K562 (cell line): ENCODE measurements at regions not wholly inside any gene's neighbourhood (a gene's known extent, or its start where the extent isn't known, plus 50 kb on each side); places are given as distances from the start of the nearest gene placed in this dataset.

ENCODE experiments used
- ELF4 ChIP-seq: fragments of 450-650 bp; formaldehyde crosslinking; IDR thresholded peaks from 2 replicates; pipeline ENCODE4 v1.4.0; 2022; ENCODE audit warnings: missing genetic modification characterization
- GABPA ChIP-seq: fragments of 200-800 bp; sonication (Bioruptor generic); conservative IDR thresholded peaks from 2 replicates; pipeline ENCODE4 v1.6.1; 2016; ENCODE audit warnings: low read depth, missing genetic modification characterization, missing compliant biosample characterization
- KDM5B ChIP-seq: fragments of 200-600 bp; sonication (generic); IDR thresholded peaks from 2 replicates; pipeline ENCODE4 v1.6.1; 2012; ENCODE audit warnings: low read depth, mild to moderate bottlenecking, moderate library complexity, low read length, control low read depth, inconsistent platforms; ENCODE audit not compliant: insufficient replicate concordance
- MTA2 ChIP-seq: fragments of 450-650 bp; IDR thresholded peaks from 2 replicates; pipeline ENCODE4 v1.6.1; 2016; ENCODE audit warnings: low read depth
- NFYB ChIP-seq: IDR thresholded peaks from 2 replicates; pipeline ENCODE4 v1.6.1; 2011; ENCODE audit warnings: mild to moderate bottlenecking, moderate library complexity; ENCODE audit not compliant: insufficient read length; ENCODE audit errors: extremely low read depth
- SIRT6 ChIP-seq: IDR thresholded peaks from one replicate; pipeline ENCODE4 v1.6.1; 2012; ENCODE audit warnings: low read depth, mild to moderate bottlenecking, control low read depth, inconsistent platforms, low read length, moderate library complexity
- TARDBP ChIP-seq: fragments of 450-650 bp; IDR thresholded peaks from 2 replicates; pipeline ENCODE4 v1.6.1; 2016
- XRCC5 ChIP-seq: fragments of 200-400 bp; formaldehyde crosslinking; IDR thresholded peaks from 2 replicates; pipeline ENCODE4 v1.6.1; 2017; ENCODE audit warnings: low read depth, mild to moderate bottlenecking, low read length
- ZNF561 ChIP-seq: fragments of 450-650 bp; formaldehyde crosslinking; conservative IDR thresholded peaks from 2 replicates; pipeline ENCODE4 v1.4.0; 2020; ENCODE audit warnings: mild to moderate bottlenecking, moderate library complexity
- TF ChIP-seq, protein P1 (sequence below): fragments of 250-450 bp; sonication (Bioruptor Pico); IDR thresholded peaks from 2 replicates; pipeline ENCODE4 v1.5.0; 2021; ENCODE audit warnings: mild to moderate bottlenecking, moderate library complexity
- TF ChIP-seq, protein P2 (sequence below): fragments of 450-650 bp; IDR thresholded peaks from 2 replicates; pipeline ENCODE4 v1.6.1; 2014; ENCODE audit warnings: low read depth, mild to moderate bottlenecking, moderate library complexity, borderline replicate concordance

DNA sequence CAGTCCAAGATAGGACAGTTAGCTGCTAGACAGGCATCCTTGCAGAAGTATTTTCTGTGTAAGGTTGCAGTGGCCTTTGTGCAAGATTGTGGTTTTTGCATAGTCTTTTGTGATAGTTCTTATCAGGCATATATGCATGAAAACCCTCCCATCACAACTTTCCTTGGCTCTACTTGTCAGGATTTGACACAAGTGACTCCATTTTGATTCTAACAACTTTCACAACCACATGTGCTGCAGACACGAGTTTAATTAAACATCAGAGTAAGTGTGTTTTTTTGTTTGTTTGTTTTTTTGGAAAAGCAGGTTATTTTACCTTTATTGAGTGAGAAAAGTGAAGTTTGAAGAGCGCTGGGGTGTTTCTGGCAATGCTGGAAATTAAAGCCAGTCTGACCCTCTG, 902.0 kb upstream of the GCFC2 start (continued):
- TF ChIP-seq MTA2 = no peak
- no peak for TF ChIP-seq NFYB
- TF ChIP-seq, protein P1, sequence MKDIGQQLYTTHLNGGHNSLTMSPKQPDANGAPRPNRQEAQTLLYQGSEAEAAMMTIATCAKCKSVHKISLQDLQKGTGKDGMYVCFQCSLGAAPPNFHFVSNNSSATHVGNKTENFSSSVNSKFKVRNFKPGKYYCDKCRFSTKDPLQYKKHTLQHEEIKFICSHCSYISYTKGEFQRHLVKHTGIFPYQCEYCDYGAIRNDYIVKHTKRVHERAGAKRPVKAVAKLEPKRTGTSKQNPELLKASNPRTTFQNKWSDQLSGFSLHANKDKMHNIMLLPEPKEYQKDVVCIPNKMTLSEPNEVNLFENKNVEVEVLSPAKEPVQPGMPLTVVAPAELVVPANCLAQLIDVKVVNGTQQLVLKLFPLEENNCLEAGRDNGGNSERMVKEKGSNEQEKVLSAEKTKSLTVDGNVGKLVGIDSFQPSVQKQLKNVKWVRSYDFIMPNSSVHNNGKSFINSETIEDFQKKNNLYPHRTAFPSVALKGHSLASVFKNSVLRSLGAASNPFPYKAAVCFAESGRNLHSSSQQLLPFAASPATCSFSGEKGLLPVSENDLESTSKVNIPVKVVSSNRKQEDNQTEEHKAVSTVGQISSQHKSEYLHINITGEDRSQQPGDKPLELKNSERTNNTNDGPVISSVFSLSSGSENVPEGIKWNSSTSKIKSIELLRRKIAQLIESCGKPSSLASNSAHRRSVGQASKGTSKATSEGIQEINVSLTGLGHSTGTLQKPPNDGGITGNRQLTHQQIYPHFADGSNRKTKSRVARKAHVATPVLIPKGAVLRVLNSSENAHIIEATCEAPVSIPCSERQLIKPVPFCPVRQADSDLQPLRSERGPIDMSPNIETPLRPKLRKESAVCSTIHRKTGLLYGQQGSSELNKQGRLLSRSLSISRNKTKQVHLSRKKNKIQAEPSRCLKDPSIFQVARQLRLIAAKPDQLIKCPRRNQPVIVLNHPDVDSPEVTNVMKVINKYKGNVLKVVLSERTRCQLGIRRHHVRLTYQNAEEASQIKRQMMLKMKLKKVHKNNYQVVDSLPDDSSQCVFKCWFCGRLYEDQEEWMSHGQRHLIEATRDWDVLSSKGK (CRISPR knock-in tag) = no peak
- TF ChIP-seq ELF4 (CRISPR knock-in tag) = no peak
- TF ChIP-seq, protein P2, sequence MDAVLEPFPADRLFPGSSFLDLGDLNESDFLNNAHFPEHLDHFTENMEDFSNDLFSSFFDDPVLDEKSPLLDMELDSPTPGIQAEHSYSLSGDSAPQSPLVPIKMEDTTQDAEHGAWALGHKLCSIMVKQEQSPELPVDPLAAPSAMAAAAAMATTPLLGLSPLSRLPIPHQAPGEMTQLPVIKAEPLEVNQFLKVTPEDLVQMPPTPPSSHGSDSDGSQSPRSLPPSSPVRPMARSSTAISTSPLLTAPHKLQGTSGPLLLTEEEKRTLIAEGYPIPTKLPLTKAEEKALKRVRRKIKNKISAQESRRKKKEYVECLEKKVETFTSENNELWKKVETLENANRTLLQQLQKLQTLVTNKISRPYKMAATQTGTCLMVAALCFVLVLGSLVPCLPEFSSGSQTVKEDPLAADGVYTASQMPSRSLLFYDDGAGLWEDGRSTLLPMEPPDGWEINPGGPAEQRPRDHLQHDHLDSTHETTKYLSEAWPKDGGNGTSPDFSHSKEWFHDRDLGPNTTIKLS = no peak
- TF ChIP-seq ZNF561 (CRISPR knock-in tag) = no peak
- TF ChIP-seq XRCC5 = no peak
- TF ChIP-seq KDM5B = no peak
- TF ChIP-seq SIRT6 = no peak
- TF ChIP-seq TARDBP = no peak
- TF ChIP-seq GABPA = no peak
